HepG2 (cell line): ENCODE measurements at regions not wholly inside any gene's neighbourhood (a gene's known extent, or its start where the extent isn't known, plus 50 kb on each side); places are given as distances from the start of the nearest gene placed in this dataset.

Source experiments
- ATAC-seq: fragments of 200-7000 bp; cut with Tn5 transposase; 3 replicates; pipeline ENCODE4 v1.9.1; 2020; ENCODE audit warnings: mild to moderate bottlenecking, moderate library complexity
- BruUV-seq: library from RNA; stranded (reverse); fragments of 400-500 nt; replicated peaks from 2 replicates; lab custom pipeline; 2021; lab: Mats Ljungman, UMichigan
- CTCF ChIA-PET: fragments of 300-600 bp; formaldehyde crosslinking; extraction: SDS; loops from one replicate; lab custom pipeline; 2021; ENCODE audit warnings: low total read pairs, inconsistent platforms, low intra/inter-chr PET ratio; lab: Yijun Ruan, JAX
- POLR2A ChIA-PET: fragments of 350-600 bp; sonication (Branson Sonifier 250); formaldehyde crosslinking; loops from one replicate; lab custom pipeline; 2020; ENCODE audit warnings: antibody characterized with exemption, inconsistent platforms; lab: Yijun Ruan, JAX
- DNase-seq: peaks from one replicate; pipeline ENCODE4 v3.0.0-alpha.2; 2015; ENCODE audit warnings: low spot score
- FAIRE-seq: peaks from 3 replicates; lab custom pipeline; 2011; peaks lifted over from hg19 to GRCh38; lab: Jason Lieb, UNC
- H2AFZ ChIP-seq: one replicate; pipeline ENCODE4 v1.6.1; 2011; ENCODE audit warnings: low read length, inconsistent platforms
- H3K27ac ChIP-seq: fragments of 300-600 bp; 3 replicates; pipeline ENCODE4 v1.8.0; 2011; ENCODE audit warnings: mixed run types, mild to moderate bottlenecking, mixed read lengths, low read length, inconsistent platforms; ENCODE audit not compliant: insufficient read depth; ENCODE audit errors: extremely low read length
- H3K27me3 ChIP-seq, 2 experiments: fragments of 200-600 bp in 1 of 2; 2 replicates in 1 of 2; 3 replicates in 1 of 2; pipeline versions ENCODE4 v1.6.0 to v1.8.0; 2011; ENCODE audit warnings: low read length in 2 of 2, mild to moderate bottlenecking in 2 of 2, moderate library complexity in 2 of 2, inconsistent platforms in 1 of 2; ENCODE audit not compliant: insufficient read depth in 2 of 2, control insufficient read depth in 1 of 2
- H3K36me3 ChIP-seq, 2 experiments: fragments of 200-600 bp in 1 of 2; replicated peaks in 1 of 2; 2 replicates in 1 of 2; 3 replicates in 1 of 2; pipeline versions ENCODE4 v1.5.1 to v1.8.0; 2011; ENCODE audit warnings: low read length in 2 of 2, inconsistent platforms in 1 of 2; ENCODE audit not compliant: insufficient read depth in 2 of 2, control insufficient read depth in 1 of 2
- H3K4me1 ChIP-seq: 2 replicates; pipeline ENCODE4 v1.5.1; 2012; ENCODE audit warnings: low read length, inconsistent platforms; ENCODE audit not compliant: insufficient read depth
- H3K4me2 ChIP-seq: 2 replicates; pipeline ENCODE4 v1.6.0; 2011; ENCODE audit warnings: low read depth, low read length, inconsistent platforms
- H3K4me3 ChIP-seq, 3 experiments: fragments of 200-600 bp in 1 of 3; sonication (generic), shearing (Covaris generic) in 1 of 3; replicated peaks in 1 of 3; 2 replicates each; pipeline ENCODE4 v1.5.1; 2011 to 2016; ENCODE audit warnings: low read length in 3 of 3, inconsistent platforms in 2 of 3, low read depth in 2 of 3, mild to moderate bottlenecking in 2 of 3, control low read depth in 1 of 3, mixed read lengths in 1 of 3; ENCODE audit not compliant: insufficient read depth in 1 of 3
- H3K79me2 ChIP-seq: one replicate; pipeline ENCODE4 v1.6.1; 2011; ENCODE audit warnings: low read length, inconsistent platforms; ENCODE audit not compliant: insufficient read depth
- H3K9ac ChIP-seq: 2 replicates; pipeline ENCODE4 v1.6.0; 2011; ENCODE audit warnings: mild to moderate bottlenecking, low read depth, low read length, inconsistent platforms; ENCODE audit not compliant: insufficient read depth
- H3K9me3 ChIP-seq: 2 replicates; pipeline ENCODE4 v1.5.1; 2012; ENCODE audit warnings: mild to moderate bottlenecking, low read length
- H4K20me1 ChIP-seq: 2 replicates; pipeline ENCODE4 v1.6.0; 2011; ENCODE audit warnings: inconsistent platforms, mild to moderate bottlenecking, low read length, moderate library complexity; ENCODE audit not compliant: insufficient read depth
- NR2F2 ChIP-seq: IDR thresholded peaks from 2 replicates; pipeline ENCODE4 v1.6.1; 2012; ENCODE audit warnings: low read depth, inconsistent platforms, borderline replicate concordance
- ZNF749 ChIP-seq: sonication (generic); formaldehyde crosslinking; IDR thresholded peaks from 2 replicates; pipeline ENCODE4 v1.8.0; 2022; ENCODE audit warnings: mild to moderate bottlenecking, missing genetic modification reagents, moderate library complexity, borderline replicate concordance
- WGBS: methylation state at CpG from one replicate; pipeline ENCODE4 v1.1.6; 2017; ENCODE audit warnings: low lambda C conversion rate; 5-methylcytosine and 5-hydroxymethylcytosine counted together
- in situ Hi-C: cut with HindIII; loops from 2 replicates; pipeline ENCODE4 v1.10.0; 2017; ENCODE audit warnings: low pct_unique_long_range_greater_than_20kb; ENCODE audit not compliant: extremely low pct_ligation_motif_present
- intact Hi-C: fragments of 100-400 bp; cut with micrococcal nuclease; formaldehyde crosslinking; loops from one replicate; pipeline ENCODE4 v1.10.0; 2022; ENCODE audit not compliant: unreplicated experiment
- TF ChIP-seq, protein P1 (sequence below): sonication (generic); formaldehyde crosslinking; IDR thresholded peaks from 2 replicates; pipeline ENCODE4 v1.4.0; 2020; ENCODE audit warnings: missing genetic modification reagents
- TF ChIP-seq, protein P2 (sequence below): sonication (generic); formaldehyde crosslinking; IDR thresholded peaks from 2 replicates; pipeline ENCODE4 v1.5.1; 2020; ENCODE audit warnings: missing genetic modification reagents, mild to moderate bottlenecking, borderline replicate concordance
- TF ChIP-seq, protein P3 (sequence below): sonication (generic); formaldehyde crosslinking; IDR thresholded peaks from 2 replicates; pipeline ENCODE4 v1.8.1; 2023; ENCODE audit warnings: missing genetic modification reagents, mild to moderate bottlenecking, borderline replicate concordance
- TF ChIP-seq, protein P4 (sequence below): sonication (generic); formaldehyde crosslinking; IDR thresholded peaks from 2 replicates; pipeline ENCODE4 v1.4.0; 2020; ENCODE audit warnings: mild to moderate bottlenecking, missing genetic modification reagents

DNA sequence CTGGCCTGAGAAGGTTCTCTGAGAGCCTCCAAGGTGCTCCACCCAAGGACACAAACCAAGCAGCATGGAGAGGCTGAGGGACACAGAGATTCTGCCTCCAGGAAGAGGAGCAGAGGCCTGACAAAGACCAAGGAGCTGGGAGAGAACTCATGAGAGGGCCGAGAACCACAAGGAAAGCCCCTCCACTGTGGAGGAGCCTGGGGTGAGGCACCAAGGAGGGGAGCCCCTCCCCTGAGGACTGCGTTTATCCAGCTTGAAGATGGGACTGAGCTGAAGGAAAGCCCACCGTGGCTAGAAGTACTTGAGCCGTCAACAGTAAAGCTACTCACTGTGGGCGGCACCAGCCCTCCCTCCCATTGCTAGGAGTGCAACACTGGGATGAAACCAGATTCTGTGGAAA lies 63.1 kb upstream of the MEF2A start:
- BruUV-seq: no TSS peak
- in situ Hi-C loops: no loop called here
- CTCF ChIA-PET: no interaction called here
- Histone ChIP-seq H3K9ac (no peak overlapping the region), H3K36me3 (no peaks in the 10 kb centered on the region), H3K4me3 (no peak overlapping the region), H2AFZ (no peak overlapping the region), H4K20me1 (no peaks in the 10 kb centered on the region), H3K9me3 (no peaks in the 10 kb centered on the region), H3K4me2 (no peak overlapping the region), H3K27ac (no peak overlapping the region), H3K79me2 (no peaks in the 10 kb centered on the region), H3K4me1 (peaks cover 66% of the 10 kb centered on the region), H3K27me3 (peaks cover 2 to 13% of the 10 kb centered on the region in 2 experiments; a peak in 2 of 5 replicates)
- TF ChIP-seq, protein P1, sequence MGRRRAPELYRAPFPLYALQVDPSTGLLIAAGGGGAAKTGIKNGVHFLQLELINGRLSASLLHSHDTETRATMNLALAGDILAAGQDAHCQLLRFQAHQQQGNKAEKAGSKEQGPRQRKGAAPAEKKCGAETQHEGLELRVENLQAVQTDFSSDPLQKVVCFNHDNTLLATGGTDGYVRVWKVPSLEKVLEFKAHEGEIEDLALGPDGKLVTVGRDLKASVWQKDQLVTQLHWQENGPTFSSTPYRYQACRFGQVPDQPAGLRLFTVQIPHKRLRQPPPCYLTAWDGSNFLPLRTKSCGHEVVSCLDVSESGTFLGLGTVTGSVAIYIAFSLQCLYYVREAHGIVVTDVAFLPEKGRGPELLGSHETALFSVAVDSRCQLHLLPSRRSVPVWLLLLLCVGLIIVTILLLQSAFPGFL: no peak
- TF ChIP-seq, protein P2, sequence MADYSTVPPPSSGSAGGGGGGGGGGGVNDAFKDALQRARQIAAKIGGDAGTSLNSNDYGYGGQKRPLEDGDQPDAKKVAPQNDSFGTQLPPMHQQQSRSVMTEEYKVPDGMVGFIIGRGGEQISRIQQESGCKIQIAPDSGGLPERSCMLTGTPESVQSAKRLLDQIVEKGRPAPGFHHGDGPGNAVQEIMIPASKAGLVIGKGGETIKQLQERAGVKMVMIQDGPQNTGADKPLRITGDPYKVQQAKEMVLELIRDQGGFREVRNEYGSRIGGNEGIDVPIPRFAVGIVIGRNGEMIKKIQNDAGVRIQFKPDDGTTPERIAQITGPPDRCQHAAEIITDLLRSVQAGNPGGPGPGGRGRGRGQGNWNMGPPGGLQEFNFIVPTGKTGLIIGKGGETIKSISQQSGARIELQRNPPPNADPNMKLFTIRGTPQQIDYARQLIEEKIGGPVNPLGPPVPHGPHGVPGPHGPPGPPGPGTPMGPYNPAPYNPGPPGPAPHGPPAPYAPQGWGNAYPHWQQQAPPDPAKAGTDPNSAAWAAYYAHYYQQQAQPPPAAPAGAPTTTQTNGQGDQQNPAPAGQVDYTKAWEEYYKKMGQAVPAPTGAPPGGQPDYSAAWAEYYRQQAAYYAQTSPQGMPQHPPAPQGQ (CRISPR knock-in tag): no peak
- TF ChIP-seq ZNF749 (CRISPR knock-in tag): no peak
- TF ChIP-seq, protein P3, sequence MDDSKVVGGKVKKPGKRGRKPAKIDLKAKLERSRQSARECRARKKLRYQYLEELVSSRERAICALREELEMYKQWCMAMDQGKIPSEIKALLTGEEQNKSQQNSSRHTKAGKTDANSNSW (CRISPR knock-in tag): no peak
- 65% methylated on average over 5 of the region's 5 CpGs for whole genome bisulfite sequencing
- no peak for FAIRE-seq
- intact Hi-C loops: loop anchor here (10.0 kb wide), 1 partner anchor 98 kb away; no protein-coding TSS in a partner anchor
- POLR2A ChIA-PET: no interaction called here
- DNase-seq: no peak
- no peak for ATAC-seq

DNA sequence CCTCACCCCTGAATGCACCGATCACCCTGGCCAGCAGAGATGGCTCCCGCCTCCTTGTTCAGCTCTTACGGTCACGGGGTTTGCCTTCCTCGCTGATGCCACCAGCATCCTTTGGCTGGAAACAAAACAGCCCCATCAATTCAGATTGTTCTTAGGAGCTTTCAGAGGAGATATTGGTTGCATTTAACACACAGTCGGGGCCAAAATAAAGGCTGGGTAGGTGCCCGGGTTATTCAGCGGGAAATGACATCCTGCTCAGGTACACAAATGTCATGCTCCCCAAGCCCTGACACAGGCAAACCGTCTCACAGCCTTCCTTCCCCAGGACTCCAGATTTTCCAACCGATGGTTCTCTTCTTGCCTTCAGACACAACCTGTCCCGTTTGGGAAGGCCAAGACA lies 62.4 kb upstream of the MEF2A start:
- no peak overlapping the region for H3K4me3 ChIP-seq
- peak overlapping the region; percentile 6; the same call in 1 of the 2 replicates for H3K4me2 ChIP-seq
- DNase-seq: no peak
- POLR2A ChIA-PET: no interaction called here
- 49% methylated on average over 10 of the region's 11 CpGs for WGBS
- no peaks in the 10 kb centered on the region for H3K9me3 ChIP-seq
- CTCF ChIA-PET: no interaction called here
- no peak for ATAC-seq
- H3K9ac ChIP-seq: no peak overlapping the region
- no peaks in the 10 kb centered on the region for H3K79me2 ChIP-seq
- in situ Hi-C loops (no loop called here), intact Hi-C loops (loop anchor here (10.0 kb wide), 1 partner anchor 99 kb away; no protein-coding TSS in a partner anchor)
- H3K36me3 ChIP-seq: no peaks in the 10 kb centered on the region
- no TSS peak for BruUV-seq
- FAIRE-seq: no peak
- H4K20me1 ChIP-seq: no peaks in the 10 kb centered on the region
- no peak overlapping the region for H3K27ac ChIP-seq
- peaks cover 64% of the 10 kb centered on the region for H3K4me1 ChIP-seq
- peaks cover 2 to 13% of the 10 kb centered on the region in 2 experiments; a peak in 2 of 5 replicates for H3K27me3 ChIP-seq
- H2AFZ ChIP-seq: no peak overlapping the region
- TF ChIP-seq, protein P4, sequence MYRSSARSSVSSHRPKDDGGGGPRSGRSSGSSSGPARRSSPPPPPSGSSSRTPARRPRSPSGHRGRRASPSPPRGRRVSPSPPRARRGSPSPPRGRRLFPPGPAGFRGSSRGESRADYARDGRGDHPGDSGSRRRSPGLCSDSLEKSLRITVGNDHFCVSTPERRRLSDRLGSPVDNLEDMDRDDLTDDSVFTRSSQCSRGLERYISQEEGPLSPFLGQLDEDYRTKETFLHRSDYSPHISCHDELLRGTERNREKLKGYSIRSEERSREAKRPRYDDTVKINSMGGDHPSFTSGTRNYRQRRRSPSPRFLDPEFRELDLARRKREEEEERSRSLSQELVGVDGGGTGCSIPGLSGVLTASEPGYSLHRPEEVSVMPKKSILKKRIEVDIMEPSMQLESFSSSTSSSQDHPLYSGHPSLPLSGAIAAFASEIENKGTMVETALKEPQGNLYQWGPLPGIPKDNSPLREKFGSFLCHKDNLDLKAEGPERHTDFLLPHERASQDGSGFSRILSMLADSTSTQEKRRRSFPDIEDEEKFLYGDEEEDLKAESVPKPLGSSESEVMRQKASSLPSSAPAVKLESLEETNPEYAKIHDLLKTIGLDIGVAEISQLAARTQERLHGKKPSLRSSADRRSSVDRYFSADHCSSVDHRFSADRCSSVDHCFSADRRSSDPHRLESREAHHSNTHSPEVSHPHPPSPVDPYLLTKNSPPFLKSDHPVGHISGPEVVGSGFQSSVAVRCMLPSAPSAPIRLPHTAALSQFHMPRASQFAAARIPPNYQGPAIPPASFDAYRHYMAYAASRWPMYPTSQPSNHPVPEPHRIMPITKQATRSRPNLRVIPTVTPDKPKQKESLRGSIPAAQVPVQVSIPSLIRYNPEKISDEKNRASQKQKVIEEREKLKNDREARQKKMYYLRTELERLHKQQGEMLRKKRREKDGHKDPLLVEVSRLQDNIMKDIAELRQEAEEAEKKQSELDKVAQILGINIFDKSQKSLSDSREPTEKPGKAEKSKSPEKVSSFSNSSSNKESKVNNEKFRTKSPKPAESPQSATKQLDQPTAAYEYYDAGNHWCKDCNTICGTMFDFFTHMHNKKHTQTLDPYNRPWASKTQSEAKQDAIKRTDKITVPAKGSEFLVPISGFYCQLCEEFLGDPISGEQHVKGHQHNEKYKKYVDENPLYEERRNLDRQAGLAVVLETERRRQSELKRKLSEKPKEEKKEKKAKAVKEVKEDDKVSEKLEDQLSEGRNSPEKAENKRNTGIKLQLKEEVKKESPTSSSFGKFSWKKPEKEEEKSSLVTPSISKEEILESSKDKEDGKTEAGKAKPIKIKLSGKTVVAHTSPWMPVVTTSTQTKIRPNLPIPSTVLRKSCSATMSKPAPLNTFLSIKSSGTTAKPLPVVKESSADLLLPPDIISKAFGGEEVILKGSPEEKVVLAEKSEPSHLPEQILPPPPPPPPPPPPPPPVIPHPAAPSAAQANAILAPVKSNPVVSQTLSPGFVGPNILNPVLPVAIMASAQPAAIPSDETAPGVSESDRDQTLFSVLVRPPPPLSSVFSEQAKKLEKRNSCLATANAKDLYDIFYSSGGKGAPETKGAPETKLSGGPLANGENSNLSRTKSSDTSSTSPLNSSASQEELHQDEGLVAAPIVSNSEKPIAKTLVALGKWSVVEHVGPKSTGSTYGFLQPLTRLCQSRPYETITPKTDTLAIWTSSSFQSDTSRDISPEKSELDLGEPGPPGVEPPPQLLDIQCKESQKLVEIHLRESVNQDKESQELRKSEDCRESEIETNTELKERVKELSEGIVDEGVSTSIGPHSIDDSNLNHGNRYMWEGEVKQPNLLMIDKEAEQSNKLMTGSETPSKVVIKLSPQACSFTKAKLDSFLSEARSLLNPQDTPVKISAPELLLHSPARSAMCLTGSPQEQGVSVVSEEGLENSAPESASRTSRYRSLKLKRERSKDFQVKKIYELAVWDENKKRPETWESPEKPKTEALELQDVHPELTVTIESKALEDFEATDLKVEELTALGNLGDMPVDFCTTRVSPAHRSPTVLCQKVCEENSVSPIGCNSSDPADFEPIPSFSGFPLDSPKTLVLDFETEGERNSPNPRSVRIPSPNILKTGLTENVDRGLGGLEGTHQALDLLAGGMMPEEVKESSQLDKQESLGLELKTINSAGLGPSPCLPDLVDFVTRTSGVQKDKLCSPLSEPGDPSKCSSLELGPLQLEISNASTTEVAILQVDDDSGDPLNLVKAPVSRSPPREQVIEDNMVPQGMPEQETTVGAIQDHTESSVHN (CRISPR knock-in tag): no peak
- TF ChIP-seq NR2F2: no peak
